ENCODE measurements at regions not wholly inside any gene's neighbourhood (a gene's known extent, or its start where the extent isn't known, plus 50 kb on each side); places are given as distances from the start of the nearest gene placed in this dataset.
"Not testable (repeated sequence)": the region's sequence is repeated elsewhere in the genome, so short reads cannot be mapped to it uniquely, and the experiment has no call there.

DNA sequence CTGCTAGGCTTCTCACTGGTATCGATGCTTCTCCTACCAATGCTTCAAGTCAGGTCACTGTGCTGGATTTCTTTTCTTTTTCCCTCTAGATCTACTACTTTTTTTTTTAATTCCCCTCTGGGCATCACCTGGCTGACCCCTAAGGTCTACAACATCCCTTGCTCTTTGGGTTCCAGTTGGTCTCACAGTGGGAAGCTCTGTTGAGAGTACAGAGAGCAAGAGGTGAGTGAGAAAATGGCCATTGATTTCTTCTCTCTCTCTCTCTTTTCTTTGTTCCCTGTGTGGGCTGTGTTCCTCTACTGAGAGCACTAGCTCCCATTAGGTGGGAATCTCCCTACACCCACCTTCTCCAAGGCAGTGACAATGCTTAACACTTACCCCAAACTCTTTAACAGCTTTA, 413.4 kb downstream of the KCNJ2 start:
- 46 to 93% methylated on average over 1 of the region's 1 CpG for WGBS, 2 donors
- TF ChIP-seq POLR2A (IDR thresholded peaks at IDR 0.05): no peak
- TF ChIP-seq, protein P1, sequence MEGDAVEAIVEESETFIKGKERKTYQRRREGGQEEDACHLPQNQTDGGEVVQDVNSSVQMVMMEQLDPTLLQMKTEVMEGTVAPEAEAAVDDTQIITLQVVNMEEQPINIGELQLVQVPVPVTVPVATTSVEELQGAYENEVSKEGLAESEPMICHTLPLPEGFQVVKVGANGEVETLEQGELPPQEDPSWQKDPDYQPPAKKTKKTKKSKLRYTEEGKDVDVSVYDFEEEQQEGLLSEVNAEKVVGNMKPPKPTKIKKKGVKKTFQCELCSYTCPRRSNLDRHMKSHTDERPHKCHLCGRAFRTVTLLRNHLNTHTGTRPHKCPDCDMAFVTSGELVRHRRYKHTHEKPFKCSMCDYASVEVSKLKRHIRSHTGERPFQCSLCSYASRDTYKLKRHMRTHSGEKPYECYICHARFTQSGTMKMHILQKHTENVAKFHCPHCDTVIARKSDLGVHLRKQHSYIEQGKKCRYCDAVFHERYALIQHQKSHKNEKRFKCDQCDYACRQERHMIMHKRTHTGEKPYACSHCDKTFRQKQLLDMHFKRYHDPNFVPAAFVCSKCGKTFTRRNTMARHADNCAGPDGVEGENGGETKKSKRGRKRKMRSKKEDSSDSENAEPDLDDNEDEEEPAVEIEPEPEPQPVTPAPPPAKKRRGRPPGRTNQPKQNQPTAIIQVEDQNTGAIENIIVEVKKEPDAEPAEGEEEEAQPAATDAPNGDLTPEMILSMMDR (IDR thresholded peaks at IDR 0.05): no peak
- DNase-seq (ENCODE audit: low spot score in 2 of 2): no peak
- no peak overlapping the region for H3K4me3 ChIP-seq (ENCODE audit: low read depth, poor library complexity, severe bottlenecking)
- intact Hi-C loops (cut with DNase I; ENCODE audit: low total_unique reads): no loop called here

DNA sequence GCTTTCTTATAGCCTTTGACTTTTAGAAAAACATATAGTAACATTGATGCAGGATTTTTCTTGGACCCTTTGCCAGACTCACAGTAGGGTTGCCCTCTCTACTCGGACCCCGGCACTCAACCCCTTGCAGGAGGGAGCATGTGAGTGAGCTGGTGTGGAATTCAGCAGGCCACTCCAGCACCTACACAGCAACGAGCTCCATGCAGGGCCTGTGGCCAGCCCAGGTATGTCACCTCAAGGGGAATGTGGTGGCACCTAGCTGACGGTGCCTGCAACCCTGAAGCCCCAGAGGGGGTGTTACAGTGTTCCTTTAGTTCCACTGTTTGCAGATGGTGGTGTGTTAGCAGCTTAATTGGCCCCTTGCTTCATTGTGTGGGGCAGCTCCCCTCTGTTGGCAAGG, 414.9 kb downstream of the KCNJ2 start:
- no peak for DNase-seq (ENCODE audit: low spot score in 2 of 2)
- H3K4me3 ChIP-seq (ENCODE audit: low read depth, poor library complexity, severe bottlenecking): no peak overlapping the region
- intact Hi-C loops (cut with DNase I; ENCODE audit: low total_unique reads): no loop called here
- 89 to 91% methylated on average over 4 of the region's 4 CpGs for WGBS, 2 donors
- no peak for TF ChIP-seq POLR2A (IDR thresholded peaks at IDR 0.05)
- TF ChIP-seq, protein P1 (IDR thresholded peaks at IDR 0.05): no peak

DNA sequence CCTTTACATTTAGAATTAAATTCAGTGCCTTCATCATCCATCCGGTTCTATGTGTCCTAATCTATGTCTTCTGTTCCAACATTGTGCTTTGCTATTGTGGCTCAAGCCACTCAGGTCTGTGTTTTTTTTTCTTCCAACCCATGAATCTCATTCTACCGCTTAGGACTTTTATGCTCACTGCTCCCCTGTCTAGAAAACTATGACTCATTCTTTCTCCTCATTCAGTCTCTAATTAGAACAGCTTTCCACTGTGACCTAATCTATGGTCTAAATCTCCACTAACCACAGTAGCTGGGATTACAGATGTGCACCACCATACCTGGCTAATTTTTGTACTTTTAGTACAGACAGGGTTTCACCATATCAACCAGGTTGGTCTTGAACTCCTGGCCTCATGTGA, 418.7 kb downstream of the KCNJ2 start:
- no peak overlapping the region for H3K4me3 ChIP-seq (ENCODE audit: low read depth, poor library complexity, severe bottlenecking)
- no peak for DNase-seq (ENCODE audit: low spot score in 2 of 2)
- WGBS, 2 donors: 72 to 83% methylated on average over 2 of the region's 2 CpGs
- intact Hi-C loops (cut with DNase I; ENCODE audit: low total_unique reads): no loop called here
- TF ChIP-seq, protein P1 (IDR thresholded peaks at IDR 0.05): no peak

DNA sequence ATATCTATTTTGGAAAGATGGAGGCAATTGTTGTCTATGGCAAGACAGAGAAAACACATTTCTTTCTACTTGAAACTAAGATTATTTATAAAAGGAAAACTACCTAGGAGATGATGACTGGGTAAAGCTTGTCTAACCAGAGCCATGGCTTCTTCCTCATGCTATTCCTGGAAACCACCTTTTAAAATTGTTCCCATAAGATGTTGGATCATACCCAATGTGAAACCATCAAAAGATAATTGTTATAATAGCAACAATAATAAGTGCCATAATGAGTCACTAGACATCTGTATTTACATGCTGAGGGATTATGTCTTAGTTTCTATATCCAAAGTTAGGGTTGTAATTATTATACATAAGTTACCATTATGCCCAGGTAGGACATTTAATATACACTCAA, 428.4 kb downstream of the KCNJ2 start:
- TF ChIP-seq POLR2A (IDR thresholded peaks at IDR 0.05): no peak
- TF ChIP-seq, protein P1 (IDR thresholded peaks at IDR 0.05): no peak
- H3K4me3 ChIP-seq (ENCODE audit: low read depth, poor library complexity, severe bottlenecking): no peak overlapping the region
- no peak for DNase-seq (ENCODE audit: low spot score in 2 of 2)
- intact Hi-C loops (cut with DNase I; ENCODE audit: low total_unique reads): no loop called here

DNA sequence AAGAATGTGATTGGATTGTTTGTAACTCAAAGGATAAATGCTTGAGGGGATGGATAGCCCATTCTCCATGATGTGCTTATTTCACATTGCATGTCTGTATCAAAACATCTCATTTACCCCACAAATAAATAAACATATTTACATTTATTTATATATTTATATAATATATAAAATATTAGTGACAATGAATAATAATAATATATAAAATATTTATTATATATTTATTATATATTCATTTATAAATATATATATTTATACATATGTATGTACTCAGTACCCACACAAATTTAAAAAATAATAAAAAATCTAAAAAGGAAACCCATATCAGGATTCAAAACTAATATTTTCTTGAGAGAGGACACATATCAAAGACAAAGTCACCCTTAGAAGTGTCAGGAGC, 429.9 kb downstream of the KCNJ2 start:
- no peak for DNase-seq (ENCODE audit: low spot score in 2 of 2)
- TF ChIP-seq POLR2A (IDR thresholded peaks at IDR 0.05): no peak
- TF ChIP-seq, protein P1 (IDR thresholded peaks at IDR 0.05): no peak
- no peak overlapping the region for H3K4me3 ChIP-seq (ENCODE audit: low read depth, poor library complexity, severe bottlenecking)
- intact Hi-C loops (cut with DNase I; ENCODE audit: low total_unique reads): no loop called here

DNA sequence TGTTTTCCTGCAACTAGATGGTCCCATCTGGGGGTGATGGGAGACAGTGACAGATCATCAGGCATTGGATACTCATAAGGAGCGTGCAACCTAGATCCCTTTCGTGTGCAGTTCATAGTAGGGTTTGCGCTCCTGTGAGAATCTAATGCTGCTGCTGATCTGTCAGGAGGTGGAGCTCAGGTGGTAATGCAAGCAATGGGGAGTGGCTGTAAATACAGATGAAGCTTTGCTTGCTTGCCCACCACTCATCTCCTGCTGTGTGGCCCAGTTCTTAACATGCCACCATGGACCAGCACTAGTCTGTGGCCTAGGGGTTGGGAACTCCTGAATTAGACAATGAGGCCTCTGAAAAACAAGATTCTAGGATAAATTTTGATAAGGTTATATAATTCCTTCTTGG, 430.6 kb downstream of the KCNJ2 start:
- intact Hi-C loops (cut with DNase I; ENCODE audit: low total_unique reads); H3K4me3 ChIP-seq (ENCODE audit: low read depth, poor library complexity, severe bottlenecking); DNase-seq (ENCODE audit: low spot score in 2 of 2): not testable (repeated sequence)
- 97 to 100% methylated on average over 3 of the region's 3 CpGs for WGBS, 2 donors
